ENCODE measurements at regions not wholly inside any gene's neighbourhood (a gene's known extent, or its start where the extent isn't known, plus 50 kb on each side); places are given as distances from the start of the nearest gene placed in this dataset.

DNA sequence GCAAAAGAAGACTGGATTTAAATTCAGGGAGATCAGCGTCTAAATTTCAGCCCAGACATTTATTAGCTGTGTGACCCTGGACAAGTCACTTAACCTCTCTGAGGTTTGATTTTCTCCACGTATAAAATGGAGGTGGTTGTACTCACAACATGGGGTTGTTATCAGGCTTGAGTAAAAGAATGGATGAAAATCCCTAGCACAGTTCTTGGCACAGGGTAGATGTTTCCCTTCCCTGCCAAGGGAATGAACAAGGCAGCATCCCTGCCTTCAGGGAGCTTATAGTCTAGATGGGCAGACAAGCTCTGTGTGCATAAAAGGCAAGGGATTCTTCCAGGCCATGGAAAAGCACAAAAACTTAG is 50.2 kb upstream of the MRPS22 start:
- TF ChIP-seq EZH2 (IDR thresholded peaks at IDR 0.05; ENCODE audit: borderline replicate concordance, low read length) (no peak), CTCF (IDR thresholded peaks at IDR 0.05; ENCODE audit: low read length) (no peak)
